Breast epithelium (tissue), 3 donors: ENCODE measurements at regions not wholly inside any gene's neighbourhood (a gene's known extent, or its start where the extent isn't known, plus 50 kb on each side); places are given as distances from the start of the nearest gene placed in this dataset.

Experiments
- POLR2A ChIP-seq: fragments of 450-650 bp; IDR thresholded peaks from one replicate; pipeline ENCODE4 v1.6.1; 2016; ENCODE audit warnings: antibody characterized with exemption, mild to moderate bottlenecking, moderate library complexity
- POLR2AphosphoS5 ChIP-seq, 3 donors: sonication (generic); formaldehyde crosslinking; IDR thresholded peaks; one replicate each; pipeline ENCODE4 v1.6.1; 2017; ENCODE audit warnings: antibody characterized with exemption in 3 of 3
- TF ChIP-seq, protein P1 (sequence below), 3 donors: fragments of 450-650 bp; IDR thresholded peaks; one replicate each; pipeline ENCODE4 v1.5.1; 2016 to 2017; ENCODE audit warnings: antibody characterized with exemption in 3 of 3, mild to moderate bottlenecking in 3 of 3, moderate library complexity in 3 of 3

DNA sequence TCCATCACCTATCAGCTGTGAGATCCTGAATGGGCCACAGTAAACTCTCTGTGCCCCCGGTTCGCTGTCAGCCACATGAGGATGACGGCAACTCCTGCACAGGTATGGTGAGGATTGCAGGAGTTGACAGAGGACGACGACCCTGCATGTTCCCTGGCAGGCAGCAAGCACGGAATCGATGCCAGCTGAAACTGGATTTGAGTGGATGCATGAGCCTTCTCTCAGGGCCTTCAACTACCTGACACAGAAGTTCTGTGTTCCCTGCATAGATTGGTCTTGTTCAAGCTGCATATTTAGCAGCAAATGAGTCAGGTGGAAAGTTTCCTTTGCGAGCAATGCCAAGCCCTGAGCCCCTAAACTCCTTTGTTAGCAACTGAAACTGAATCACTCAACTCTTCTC lies 69.6 kb upstream of the PTCH1 start:
- TF ChIP-seq, protein P1, sequence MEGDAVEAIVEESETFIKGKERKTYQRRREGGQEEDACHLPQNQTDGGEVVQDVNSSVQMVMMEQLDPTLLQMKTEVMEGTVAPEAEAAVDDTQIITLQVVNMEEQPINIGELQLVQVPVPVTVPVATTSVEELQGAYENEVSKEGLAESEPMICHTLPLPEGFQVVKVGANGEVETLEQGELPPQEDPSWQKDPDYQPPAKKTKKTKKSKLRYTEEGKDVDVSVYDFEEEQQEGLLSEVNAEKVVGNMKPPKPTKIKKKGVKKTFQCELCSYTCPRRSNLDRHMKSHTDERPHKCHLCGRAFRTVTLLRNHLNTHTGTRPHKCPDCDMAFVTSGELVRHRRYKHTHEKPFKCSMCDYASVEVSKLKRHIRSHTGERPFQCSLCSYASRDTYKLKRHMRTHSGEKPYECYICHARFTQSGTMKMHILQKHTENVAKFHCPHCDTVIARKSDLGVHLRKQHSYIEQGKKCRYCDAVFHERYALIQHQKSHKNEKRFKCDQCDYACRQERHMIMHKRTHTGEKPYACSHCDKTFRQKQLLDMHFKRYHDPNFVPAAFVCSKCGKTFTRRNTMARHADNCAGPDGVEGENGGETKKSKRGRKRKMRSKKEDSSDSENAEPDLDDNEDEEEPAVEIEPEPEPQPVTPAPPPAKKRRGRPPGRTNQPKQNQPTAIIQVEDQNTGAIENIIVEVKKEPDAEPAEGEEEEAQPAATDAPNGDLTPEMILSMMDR (IDR thresholded peaks at IDR 0.05): no peak
- TF ChIP-seq POLR2A (no peak), POLR2AphosphoS5 (IDR thresholded peaks at IDR 0.05) (no peak)
